ENCODE measurements at regions not wholly inside any gene's neighbourhood (a gene's known extent, or its start where the extent isn't known, plus 50 kb on each side); places are given as distances from the start of the nearest gene placed in this dataset.
"Not testable (repeated sequence)": the region's sequence is repeated elsewhere in the genome, so short reads cannot be mapped to it uniquely, and the experiment has no call there.

DNA sequence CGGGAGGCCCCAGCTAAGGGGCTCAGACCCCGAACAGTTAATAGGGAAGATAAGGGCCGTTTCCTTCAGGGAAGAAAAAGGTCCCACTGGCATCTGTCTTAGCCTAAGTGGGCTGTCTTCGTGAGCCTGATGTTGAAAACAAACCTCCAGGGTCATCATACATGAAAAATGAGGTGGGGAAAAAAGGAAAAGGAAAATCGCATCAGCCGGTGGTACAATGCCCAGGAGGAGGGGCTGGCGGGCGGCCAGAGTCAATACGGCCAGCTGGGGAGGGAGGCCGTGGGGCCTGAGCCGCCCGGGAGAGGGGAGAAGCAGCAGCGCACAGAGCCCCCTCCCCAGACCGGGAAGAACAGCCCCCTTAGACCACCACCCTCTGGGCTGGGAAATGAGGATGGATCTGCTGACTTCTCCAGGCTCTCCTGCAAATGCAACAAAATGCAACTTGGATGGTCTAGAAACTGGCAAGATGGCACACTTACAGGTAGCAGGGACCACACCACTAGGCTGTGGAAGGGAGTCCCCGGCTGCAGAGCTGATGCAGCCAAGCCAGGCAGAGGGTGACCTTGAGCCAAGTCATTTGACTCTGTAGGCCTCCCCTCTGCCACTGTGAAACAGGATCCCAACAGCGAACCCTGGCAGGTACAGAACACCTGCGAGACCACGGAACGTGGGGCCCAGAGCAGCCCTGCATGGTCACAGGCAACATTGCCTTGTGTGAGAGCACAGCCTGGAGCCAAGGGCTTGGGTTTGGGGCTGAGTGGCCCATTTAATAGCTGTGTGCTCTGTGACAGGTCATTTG lies 448.5 kb downstream of the SOX9 start:
- no peaks in the 10 kb centered on the region for H3K36me3 Mint-ChIP-seq (ENCODE audit: low read depth)
- no peak for DNase-seq (ENCODE audit: low spot score)
- H3K27me3 Mint-ChIP-seq (ENCODE audit: low read depth), result peaks cover 5% of the 10 kb centered on the region
- no peaks in the 10 kb centered on the region for H3K9me3 Mint-ChIP-seq
- H3K4me1 Mint-ChIP-seq (ENCODE audit: low read depth), result peaks cover 8% of the 10 kb centered on the region
- H3K4me3 Mint-ChIP-seq, result no peak overlapping the region
- H3K27ac Mint-ChIP-seq, result no peak overlapping the region

- H3K4me1 Mint-ChIP-seq (ENCODE audit: low read depth), result peaks cover 5% of the 10 kb centered on the region
- no peak for DNase-seq (ENCODE audit: low spot score)
- H3K27ac Mint-ChIP-seq, result no peak overlapping the region
- H3K4me3 Mint-ChIP-seq, result no peak overlapping the region
- no peaks in the 10 kb centered on the region for H3K36me3 Mint-ChIP-seq (ENCODE audit: low read depth)
- peaks cover 13% of the 10 kb centered on the region for H3K27me3 Mint-ChIP-seq (ENCODE audit: low read depth)
- no peaks in the 10 kb centered on the region for H3K9me3 Mint-ChIP-seq
These were observed 451.1 kb downstream of the SOX9 start for GRCh38 chr17:72571813-72572396.

DNA sequence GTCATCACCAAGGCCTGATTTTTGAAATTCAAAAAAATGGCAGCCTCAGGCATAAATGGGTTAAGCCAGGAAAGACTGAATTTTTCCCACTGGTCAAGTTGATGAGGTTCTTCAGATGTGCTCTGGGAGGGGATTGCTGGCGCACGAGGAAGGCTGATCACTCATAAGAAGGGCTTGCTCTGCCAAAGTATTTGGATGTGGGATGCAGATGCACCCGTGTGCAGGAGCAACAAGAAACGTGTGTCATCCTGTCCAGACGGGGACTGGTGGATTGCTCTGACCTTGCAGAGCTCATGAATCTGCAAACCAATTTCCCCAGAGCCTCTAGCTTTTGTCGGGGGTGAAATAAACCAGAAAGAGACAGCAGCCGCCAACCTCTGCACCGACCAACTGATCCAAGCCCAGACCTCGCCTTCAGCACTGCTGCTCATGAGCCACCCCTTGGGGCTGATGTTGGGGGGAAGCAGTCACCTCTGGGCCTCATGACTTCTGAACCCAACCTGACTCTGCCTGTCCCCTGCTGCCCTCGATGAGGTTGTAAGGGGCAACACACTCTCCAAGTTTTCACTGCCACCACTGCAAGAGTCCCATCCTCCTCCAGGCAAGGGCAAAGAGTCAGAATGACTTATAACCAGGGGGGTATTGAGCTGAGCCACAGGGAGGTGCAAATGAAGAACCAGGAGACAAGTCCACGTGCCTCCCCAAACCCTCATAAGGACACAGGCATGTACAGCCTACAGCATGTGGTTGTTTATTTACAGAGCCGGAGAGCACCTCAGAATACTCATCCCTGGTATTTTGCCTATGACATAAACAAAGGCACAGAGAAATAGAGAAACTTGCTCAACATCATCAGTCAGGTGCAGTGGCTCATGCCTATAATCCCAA lies 452.0 kb downstream of the SOX9 start:
- Mint-ChIP-seq H3K27ac (no peak overlapping the region), H3K9me3 (no peaks in the 10 kb centered on the region), H3K27me3 (ENCODE audit: low read depth) (peaks cover 19% of the 10 kb centered on the region), H3K36me3 (ENCODE audit: low read depth) (no peaks in the 10 kb centered on the region), H3K4me3 (no peak overlapping the region), H3K4me1 (ENCODE audit: low read depth) (no peaks in the 10 kb centered on the region)
- no peak for DNase-seq (ENCODE audit: low spot score)

DNA sequence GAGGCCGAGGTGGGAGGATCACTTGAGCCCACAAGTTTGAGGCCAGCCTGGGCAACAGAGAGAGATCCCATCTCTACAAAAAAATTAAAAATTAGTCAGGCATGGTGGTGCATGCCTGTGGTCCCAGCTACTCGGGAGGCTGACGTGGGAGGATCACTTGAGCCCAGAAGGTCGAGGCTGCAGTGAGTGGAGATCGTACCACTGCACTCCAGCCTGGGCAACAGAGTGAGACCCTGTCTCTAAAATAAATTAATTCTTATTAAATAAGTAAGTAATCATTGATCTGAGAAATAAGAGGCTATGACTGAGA lies 452.6 kb downstream of the SOX9 start:
- H3K36me3 Mint-ChIP-seq (ENCODE audit: low read depth); H3K9me3 Mint-ChIP-seq; H3K4me1 Mint-ChIP-seq (ENCODE audit: low read depth); DNase-seq (ENCODE audit: low spot score); H3K4me3 Mint-ChIP-seq; H3K27ac Mint-ChIP-seq: not testable (repeated sequence)
- H3K27me3 Mint-ChIP-seq (ENCODE audit: low read depth), result peaks cover 22% of the 10 kb centered on the region

DNA sequence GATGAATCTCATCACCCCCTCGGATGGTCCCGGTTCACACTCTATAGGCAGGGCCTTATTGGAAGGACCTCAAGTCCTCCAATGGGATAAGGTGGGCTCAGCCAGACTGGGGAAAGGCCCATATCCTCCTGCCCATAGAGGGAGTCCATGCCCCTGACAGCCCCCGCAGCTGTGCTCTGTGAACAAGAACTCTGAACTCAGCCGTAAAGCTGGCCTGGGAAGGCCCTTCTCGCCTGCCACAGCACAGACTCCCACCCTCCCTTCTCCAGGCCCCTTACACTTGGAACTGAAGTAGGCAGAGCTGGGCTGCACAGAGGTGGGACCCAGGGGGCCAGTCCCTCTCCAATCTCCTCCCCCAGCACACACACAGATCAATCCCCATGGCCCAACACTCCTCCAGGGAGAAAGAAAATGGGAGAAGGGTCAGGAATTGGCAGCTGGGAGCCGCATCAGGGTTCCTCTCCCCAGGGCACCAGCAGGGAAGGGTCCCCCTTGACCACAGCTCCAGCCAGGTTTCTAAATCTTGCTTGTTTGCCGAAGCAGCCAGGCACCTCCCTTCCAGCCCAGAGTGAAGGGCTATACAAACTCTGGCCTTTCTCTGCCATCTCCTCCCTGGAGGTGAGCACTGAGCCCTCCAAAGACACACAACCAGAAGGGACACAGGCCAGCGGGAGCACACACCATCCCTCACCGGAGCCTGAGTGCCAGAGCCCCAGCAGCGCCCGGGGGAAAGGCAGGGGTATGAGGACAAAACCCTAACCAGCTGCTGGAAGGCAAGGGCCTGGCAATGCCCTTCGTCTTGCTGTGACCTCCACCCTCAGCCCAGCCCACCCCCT lies 454.1 kb downstream of the SOX9 start:
- Mint-ChIP-seq H3K27me3 (ENCODE audit: low read depth) (peaks cover 23% of the 10 kb centered on the region), H3K27ac (no peak overlapping the region), H3K36me3 (ENCODE audit: low read depth) (no peaks in the 10 kb centered on the region), H3K9me3 (no peaks in the 10 kb centered on the region), H3K4me1 (ENCODE audit: low read depth) (no peaks in the 10 kb centered on the region), H3K4me3 (no peak overlapping the region)
- DNase-seq (ENCODE audit: low spot score), result no peak

DNA sequence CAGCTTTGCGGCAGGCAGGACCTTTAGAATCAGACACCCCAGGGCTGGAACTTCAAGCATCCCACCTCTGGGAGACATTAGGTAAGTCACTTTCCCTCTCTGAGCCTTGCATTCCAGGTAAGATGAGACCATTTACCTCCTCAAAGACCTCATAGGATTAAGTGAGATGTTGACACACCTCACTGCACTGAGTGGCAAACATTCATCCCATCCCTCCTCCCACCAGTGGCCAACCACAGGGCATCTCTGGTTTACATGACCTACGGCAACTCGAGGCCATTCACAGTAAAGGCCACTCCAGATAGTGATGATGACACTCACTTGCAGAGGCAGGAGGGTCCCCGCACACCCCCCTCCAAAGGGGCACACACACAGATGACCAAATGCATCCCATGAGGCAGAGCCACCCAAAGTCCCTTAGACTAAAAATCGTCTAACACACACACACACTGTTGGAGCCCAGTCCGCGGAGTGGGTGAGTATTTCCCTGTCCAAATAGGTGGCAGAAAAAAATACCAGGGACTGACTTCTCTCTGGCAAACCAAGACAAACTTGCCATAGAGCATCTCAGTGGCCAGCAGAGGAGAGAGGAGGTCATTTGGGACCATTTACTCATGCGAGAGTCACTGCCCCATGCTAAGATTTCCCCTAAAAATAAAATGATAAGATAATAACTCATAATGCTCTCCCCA lies 454.9 kb downstream of the SOX9 start:
- Mint-ChIP-seq H3K4me1 (ENCODE audit: low read depth) (no peaks in the 10 kb centered on the region), H3K27ac (no peak overlapping the region)
- no peak for DNase-seq (ENCODE audit: low spot score)

DNA sequence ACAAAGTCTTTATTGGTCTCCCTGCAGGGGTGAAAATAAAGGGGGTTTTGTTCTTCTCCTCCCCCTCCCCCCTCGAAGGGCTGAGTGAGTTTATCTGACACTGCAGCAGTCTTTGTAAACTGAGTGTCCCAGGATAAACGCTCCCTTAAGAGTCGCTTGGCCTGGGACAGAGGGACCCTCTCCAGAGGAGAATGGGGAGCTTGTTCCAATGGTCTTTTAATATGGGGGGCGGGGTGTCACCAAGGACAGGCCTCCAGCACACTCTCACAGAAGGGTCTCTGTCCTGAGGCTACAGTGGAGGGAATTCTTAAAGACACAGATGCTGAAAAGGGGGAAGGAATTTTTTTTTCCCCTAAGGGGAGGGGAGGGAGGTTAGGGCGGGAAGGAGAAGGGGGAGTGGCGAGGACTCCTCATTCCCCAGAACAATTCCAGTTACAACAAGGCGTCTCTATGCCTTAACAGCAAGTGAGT lies 455.5 kb downstream of the SOX9 start:
- no peak for DNase-seq (ENCODE audit: low spot score)
- Mint-ChIP-seq H3K36me3 (ENCODE audit: low read depth) (no peaks in the 10 kb centered on the region), H3K27ac (no peak overlapping the region), H3K4me1 (ENCODE audit: low read depth) (no peaks in the 10 kb centered on the region), H3K9me3 (no peaks in the 10 kb centered on the region), H3K27me3 (ENCODE audit: low read depth) (peaks cover 23% of the 10 kb centered on the region), H3K4me3 (no peak overlapping the region)

More for the DNA sequence above, 454.9 kb downstream of the SOX9 start:
- peaks cover 23% of the 10 kb centered on the region for H3K27me3 Mint-ChIP-seq (ENCODE audit: low read depth)
- H3K36me3 Mint-ChIP-seq (ENCODE audit: low read depth), result no peaks in the 10 kb centered on the region
- no peak overlapping the region for H3K4me3 Mint-ChIP-seq
- H3K9me3 Mint-ChIP-seq, result no peaks in the 10 kb centered on the region

- Mint-ChIP-seq H3K27ac (no peak overlapping the region), H3K4me3 (no peak overlapping the region), H3K4me1 (ENCODE audit: low read depth) (no peaks in the 10 kb centered on the region), H3K36me3 (ENCODE audit: low read depth) (no peaks in the 10 kb centered on the region), H3K9me3 (no peaks in the 10 kb centered on the region), H3K27me3 (ENCODE audit: low read depth) (peaks cover 22% of the 10 kb centered on the region)
- DNase-seq (ENCODE audit: low spot score), result no peak
These were observed 458.1 kb downstream of the SOX9 start for GRCh38 chr17:72578817-72579470.

- H3K36me3 Mint-ChIP-seq (ENCODE audit: low read depth), result no peaks in the 10 kb centered on the region
- H3K27me3 Mint-ChIP-seq (ENCODE audit: low read depth), result peaks cover 16% of the 10 kb centered on the region
- no peak overlapping the region for H3K4me3 Mint-ChIP-seq
- H3K4me1 Mint-ChIP-seq (ENCODE audit: low read depth), result no peaks in the 10 kb centered on the region
- H3K27ac Mint-ChIP-seq, result no peak overlapping the region
- DNase-seq (ENCODE audit: low spot score), result no peak
- no peaks in the 10 kb centered on the region for H3K9me3 Mint-ChIP-seq
These were observed 459.1 kb downstream of the SOX9 start for GRCh38 chr17:72579990-72580320.

DNA sequence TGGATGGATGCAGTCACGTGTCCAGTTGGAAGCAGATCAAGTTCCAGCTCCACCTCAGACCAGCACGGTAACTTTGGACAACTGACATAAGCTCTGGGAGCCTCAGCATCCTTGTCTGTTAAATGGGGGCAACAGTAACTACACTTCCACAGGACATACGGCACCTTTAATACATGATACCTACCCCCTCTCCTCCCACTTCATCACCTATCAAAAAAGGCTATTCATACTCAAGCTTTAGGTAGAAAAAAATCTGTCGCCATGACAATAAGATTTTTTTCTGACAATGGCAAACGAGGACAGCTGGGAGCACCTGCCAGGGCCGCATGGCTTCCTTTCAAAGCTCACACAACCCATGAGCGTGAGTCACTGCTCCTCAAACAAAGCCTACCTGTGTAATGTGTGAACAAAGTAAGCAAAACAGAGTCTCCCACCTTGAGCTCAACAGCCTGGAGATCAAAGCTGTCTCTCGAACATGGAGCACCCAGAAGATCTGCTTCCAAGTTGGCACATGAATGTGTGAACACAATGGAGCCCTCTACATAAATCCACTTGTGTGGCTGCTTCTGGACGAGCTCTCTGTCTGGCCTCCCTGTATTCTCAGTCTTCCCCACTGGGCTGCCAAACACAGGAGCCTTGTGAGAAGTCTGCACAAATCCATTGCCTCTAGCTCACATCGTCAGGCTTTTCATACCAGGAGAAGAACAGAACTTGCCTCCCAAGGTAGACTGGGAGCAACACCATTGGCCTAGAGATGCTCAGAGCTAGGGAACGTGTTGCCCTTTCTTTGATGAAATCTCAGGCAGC lies 459.7 kb downstream of the SOX9 start:
- Mint-ChIP-seq H3K4me1 (ENCODE audit: low read depth) (no peaks in the 10 kb centered on the region), H3K36me3 (ENCODE audit: low read depth) (no peaks in the 10 kb centered on the region), H3K27ac (no peak overlapping the region), H3K9me3 (no peaks in the 10 kb centered on the region), H3K4me3 (no peak overlapping the region), H3K27me3 (ENCODE audit: low read depth) (peaks cover 16% of the 10 kb centered on the region)
- no peak for DNase-seq (ENCODE audit: low spot score)

GRCh38 chr17:72587156-72587555 lies 466.3 kb downstream of the SOX9 start:
- DNase-seq (ENCODE audit: low spot score), result no peak
- no peaks in the 10 kb centered on the region for H3K9me3 Mint-ChIP-seq
- H3K27me3 Mint-ChIP-seq (ENCODE audit: low read depth), result peaks cover 40% of the 10 kb centered on the region
- H3K4me1 Mint-ChIP-seq (ENCODE audit: low read depth), result peaks cover 30% of the 10 kb centered on the region
- H3K27ac Mint-ChIP-seq, result no peak overlapping the region
- no peak overlapping the region for H3K4me3 Mint-ChIP-seq
- H3K36me3 Mint-ChIP-seq (ENCODE audit: low read depth), result no peaks in the 10 kb centered on the region

GRCh38 chr17:72587773-72588511 lies 467.1 kb downstream of the SOX9 start:
- Mint-ChIP-seq H3K4me1 (ENCODE audit: low read depth) (peaks cover 32% of the 10 kb centered on the region), H3K27ac (peak overlapping the region; percentile 35), H3K4me3 (peak overlapping the region; percentile 50), H3K27me3 (ENCODE audit: low read depth) (peaks cover 38% of the 10 kb centered on the region), H3K9me3 (no peaks in the 10 kb centered on the region), H3K36me3 (ENCODE audit: low read depth) (no peaks in the 10 kb centered on the region)
- DNase-seq (ENCODE audit: low spot score), result no peak

All from T-helper 2 cell treated with Interferon-gamma antibody and Interleukin-4, amounts not matched to agents 5 μg/mL and 100 μg/mL, for 36 hours (primary cell).